K562 (cell line): ENCODE measurements at regions not wholly inside any gene's neighbourhood (a gene's known extent, or its start where the extent isn't known, plus 50 kb on each side); places are given as distances from the start of the nearest gene placed in this dataset.

Source experiments
- ATAC-seq: fragments of 200-7000 bp; cut with Tn5 transposase; 3 replicates; pipeline ENCODE4 v1.9.1; 2020; ENCODE audit warnings: moderate library complexity
- BruUV-seq: library from RNA; stranded (reverse); fragments of 400-500 nt; replicated peaks from 2 replicates; lab custom pipeline; 2021; lab: Mats Ljungman, UMichigan
- CTCF ChIA-PET: fragments of 300-600 bp; formaldehyde crosslinking; extraction: SDS; loops from one replicate; lab custom pipeline; 2021; ENCODE audit warnings: low intra/inter-chr PET ratio; lab: Yijun Ruan, JAX
- POLR2A ChIA-PET: fragments of 300-600, 350-650 bp; sonication (Branson Sonifier 250); formaldehyde crosslinking; extraction: SDS; loops from one replicate; lab custom pipeline; 2021; ENCODE audit warnings: antibody characterized with exemption, inconsistent platforms; lab: Yijun Ruan, JAX
- DNase-seq, 4 experiments: peaks; one replicate each; pipeline versions ENCODE4 v3.0.0 to v3.0.0-alpha.2; 2011 to 2018; ENCODE audit warnings: low spot score in 3 of 4, mixed read lengths in 3 of 4; ENCODE audit errors: extremely low read depth in 1 of 4
- FAIRE-seq: peaks from 2 replicates; lab custom pipeline; 2011; peaks lifted over from hg19 to GRCh38; lab: Jason Lieb, UNC
- H2AFZ ChIP-seq: 2 replicates; pipeline ENCODE4 v1.6.0; 2011; ENCODE audit warnings: low read depth, low read length, control low read depth, inconsistent platforms
- H3K27ac ChIP-seq: fragments of 200-600 bp; 3 replicates; pipeline ENCODE4 v1.8.0; 2011; ENCODE audit warnings: low read depth, mild to moderate bottlenecking, control low read depth, inconsistent platforms, low read length, moderate library complexity, mixed read lengths; ENCODE audit errors: extremely low read depth
- H3K27me3 ChIP-seq, 2 experiments: fragments of 300-600 bp in 1 of 2; 2 replicates in 1 of 2; 3 replicates in 1 of 2; pipeline versions ENCODE4 v1.6.0 to v1.8.0; 2011; ENCODE audit warnings: inconsistent platforms in 2 of 2, low read length in 2 of 2, mild to moderate bottlenecking in 1 of 2, mixed read lengths in 1 of 2, moderate library complexity in 1 of 2; ENCODE audit not compliant: control insufficient read depth in 2 of 2, insufficient read depth in 2 of 2
- H3K36me3 ChIP-seq: fragments of 300-600 bp; 3 replicates; pipeline ENCODE4 v1.8.0; 2011; ENCODE audit warnings: mild to moderate bottlenecking, low read length, inconsistent platforms; ENCODE audit not compliant: control insufficient read depth, insufficient read depth
- H3K4me1 ChIP-seq, 2 experiments: fragments of 200-600 bp in 1 of 2; replicated peaks in 1 of 2; 2 replicates in 1 of 2; 3 replicates in 1 of 2; pipeline versions ENCODE4 v1.5.1 to v1.8.0; 2011; ENCODE audit warnings: inconsistent platforms in 2 of 2, low read length in 2 of 2, mild to moderate bottlenecking in 1 of 2, mixed read lengths in 1 of 2, moderate library complexity in 1 of 2; ENCODE audit not compliant: control insufficient read depth in 2 of 2, insufficient read depth in 2 of 2
- H3K4me2 ChIP-seq: 2 replicates; pipeline ENCODE4 v1.6.1; 2011; ENCODE audit warnings: low read length, control low read depth, inconsistent platforms, mixed read lengths; ENCODE audit not compliant: insufficient read depth
- H3K4me3 ChIP-seq: fragments of 200-600 bp; sonication (generic), shearing (Covaris generic); 2 replicates; pipeline ENCODE4 v1.5.1; 2016; ENCODE audit warnings: control low read depth, inconsistent platforms
- H3K79me2 ChIP-seq: fragments of 200-600 bp; 3 replicates; pipeline ENCODE4 v1.8.0; 2011; ENCODE audit warnings: low read length, inconsistent platforms; ENCODE audit not compliant: control insufficient read depth, insufficient read depth
- H3K9ac ChIP-seq, 2 experiments: 2 replicates each; pipeline versions ENCODE4 v1.6.0 to v1.6.1; 2011; ENCODE audit warnings: low read depth in 2 of 2, low read length in 2 of 2, control low read depth in 1 of 2, inconsistent platforms in 1 of 2, mild to moderate bottlenecking in 1 of 2, mixed read lengths in 1 of 2; ENCODE audit not compliant: insufficient read depth in 1 of 2
- H3K9me1 ChIP-seq: one replicate; pipeline ENCODE4 v1.6.0; 2011; ENCODE audit warnings: inconsistent platforms, mild to moderate bottlenecking, low read length, moderate library complexity; ENCODE audit not compliant: control insufficient read depth, insufficient read depth
- H3K9me3 ChIP-seq: replicated peaks from 2 replicates; pipeline ENCODE4 v1.5.1; 2011; ENCODE audit warnings: low read depth, low read length, inconsistent platforms; ENCODE audit not compliant: control insufficient read depth, insufficient read depth
- H4K20me1 ChIP-seq: replicated peaks from 2 replicates; pipeline ENCODE4 v1.6.1; 2011; ENCODE audit warnings: low read length, inconsistent platforms, mixed read lengths; ENCODE audit not compliant: control insufficient read depth, insufficient read depth
- ELF2 ChIP-seq: fragments of 250-450 bp; sonication (Bioruptor Pico); IDR thresholded peaks from 2 replicates; pipeline ENCODE4 v1.5.0; 2021; ENCODE audit warnings: mild to moderate bottlenecking
- FOXM1 ChIP-seq, 2 experiments: fragments of 450-650 bp in 1 of 2; sonication (generic) in 1 of 2; formaldehyde crosslinking in 1 of 2; IDR thresholded peaks; 2 replicates each; pipeline versions ENCODE4 v1.6.1 to v1.9.0; 2017 to 2022; ENCODE audit warnings: low read depth in 2 of 2, mild to moderate bottlenecking in 2 of 2, missing genetic modification reagents in 1 of 2, moderate library complexity in 1 of 2
- GABPA ChIP-seq: fragments of 200-800 bp; sonication (Bioruptor generic); conservative IDR thresholded peaks from 2 replicates; pipeline ENCODE4 v1.6.1; 2016; ENCODE audit warnings: low read depth, missing genetic modification characterization, missing compliant biosample characterization
- RBM22 ChIP-seq: fragments of 200-400 bp; formaldehyde crosslinking; IDR thresholded peaks from 2 replicates; pipeline ENCODE4 v1.6.1; 2018; ENCODE audit warnings: low read length, low read depth; ENCODE audit not compliant: poor library complexity, severe bottlenecking
- SIN3A ChIP-seq, 2 experiments: fragments of 150-350 bp in 1 of 2; IDR thresholded peaks; 2 replicates each; pipeline ENCODE4 v1.6.1; 2011 to 2016; ENCODE audit warnings: borderline replicate concordance in 2 of 2, low read depth in 2 of 2, low read length in 2 of 2, mild to moderate bottlenecking in 2 of 2, moderate library complexity in 2 of 2; ENCODE audit not compliant: control insufficient read depth in 1 of 2
- SIRT6 ChIP-seq: IDR thresholded peaks from one replicate; pipeline ENCODE4 v1.6.1; 2012; ENCODE audit warnings: low read depth, mild to moderate bottlenecking, control low read depth, inconsistent platforms, low read length, moderate library complexity
- SMAD1 ChIP-seq: fragments of 150-350 bp; IDR thresholded peaks from 2 replicates; pipeline ENCODE4 v1.6.1; 2014; ENCODE audit warnings: low read length, low read depth; ENCODE audit not compliant: partially characterized antibody
- TFAP4 ChIP-seq: sonication (generic); formaldehyde crosslinking; IDR thresholded peaks from 2 replicates; pipeline ENCODE4 v1.8.0; 2022; ENCODE audit warnings: missing genetic modification reagents, mild to moderate bottlenecking, moderate library complexity, borderline replicate concordance
- ZFP30 ChIP-seq: fragments of 250-450 bp; sonication (Bioruptor Pico); IDR thresholded peaks from 2 replicates; pipeline ENCODE4 v1.8.0; 2022; ENCODE audit warnings: moderate library complexity, mild to moderate bottlenecking, inconsistent platforms, borderline replicate concordance
- ZNF140 ChIP-seq: fragments of 250-450 bp; sonication (Bioruptor Pico); IDR thresholded peaks from 2 replicates; pipeline ENCODE4 v1.8.0; 2021; ENCODE audit warnings: moderate library complexity, mild to moderate bottlenecking, inconsistent platforms
- ZNF77 ChIP-seq: fragments of 250-450 bp; sonication (Bioruptor Pico); IDR thresholded peaks from 2 replicates; pipeline ENCODE4 v1.5.0; 2020
- ZNF785 ChIP-seq: fragments of 250-450 bp; sonication (Bioruptor Pico); IDR thresholded peaks from 2 replicates; pipeline ENCODE4 v1.4.0; 2020; ENCODE audit warnings: mild to moderate bottlenecking
- WGBS: fragments of 100-300 bp; shearing (Covaris generic); methylation state at CpG from one replicate; pipeline ENCODE4 v1.1.6; 2016; ENCODE audit warnings: low coverage, mixed read lengths; ENCODE audit not compliant: insufficient coverage; ENCODE audit errors: missing lambda C conversion rate; 5-methylcytosine and 5-hydroxymethylcytosine counted together
- in situ Hi-C: fragments of 300-500 bp; cut with MboI; formaldehyde crosslinking; loops from 4 replicates; pipeline ENCODE4 v1.15.0; 2018; ENCODE audit warnings: inconsistent platforms, mixed read lengths
- intact Hi-C: fragments of 100-400 bp; cut with micrococcal nuclease; formaldehyde crosslinking; loops from 2 replicates; pipeline ENCODE4 v1.14.2; 2022
- TF ChIP-seq, protein P1 (sequence below): fragments of 450-650 bp; IDR thresholded peaks from 2 replicates; pipeline ENCODE4 v1.7.1; 2018; ENCODE audit warnings: mild to moderate bottlenecking, low read depth; ENCODE audit not compliant: partially characterized antibody
- TF ChIP-seq, protein P2 (sequence below): fragments of 450-650 bp; conservative IDR thresholded peaks from 2 replicates; pipeline ENCODE4 v1.6.1; 2016; ENCODE audit warnings: missing genetic modification characterization, low read depth, mild to moderate bottlenecking, control low read depth, missing compliant biosample characterization

GRCh38 chrX:115936008-115936407, 234.5 kb upstream of the AGTR2 start:
- Histone ChIP-seq H3K4me1 (no peaks in the 10 kb centered on the region), H3K79me2 (no peaks in the 10 kb centered on the region), H3K27me3 (no peaks in the 10 kb centered on the region), H2AFZ (no peak overlapping the region), H3K36me3 (no peaks in the 10 kb centered on the region), H3K9me1 (no peaks in the 10 kb centered on the region), H3K27ac (no peak overlapping the region), H3K4me2 (no peak overlapping the region), H3K4me3 (no peak overlapping the region), H3K9ac (no peak overlapping the region), H3K9me3 (no peaks in the 10 kb centered on the region), H4K20me1 (no peaks in the 10 kb centered on the region)
- ChIA-PET POLR2A (no interaction called here), CTCF (no interaction called here)
- BruUV-seq, result no TSS peak
- no peak for FAIRE-seq
- TF ChIP-seq SIN3A (IDR thresholded peaks at IDR 0.05; ENCODE audit: borderline replicate concordance in 2 of 2, control insufficient read depth in 1 of 2, low read depth in 2 of 2, low read length in 2 of 2) (no peak), RBM22 (no peak), ZNF77 (no peak), SMAD1 (no peak), ELF2 (CRISPR knock-in tag) (no peak), ZNF785 (no peak), SIRT6 (no peak), ZFP30 (CRISPR knock-in tag) (no peak), FOXM1 (IDR thresholded peaks at IDR 0.05; ENCODE audit: low read depth) (no peak), FOXM1 (CRISPR knock-in tag; IDR thresholded peaks at IDR 0.05; ENCODE audit: low read depth) (no peak), GABPA (no peak), TFAP4 (no peak), ZNF140 (CRISPR knock-in tag) (no peak)
- TF ChIP-seq, protein P1, sequence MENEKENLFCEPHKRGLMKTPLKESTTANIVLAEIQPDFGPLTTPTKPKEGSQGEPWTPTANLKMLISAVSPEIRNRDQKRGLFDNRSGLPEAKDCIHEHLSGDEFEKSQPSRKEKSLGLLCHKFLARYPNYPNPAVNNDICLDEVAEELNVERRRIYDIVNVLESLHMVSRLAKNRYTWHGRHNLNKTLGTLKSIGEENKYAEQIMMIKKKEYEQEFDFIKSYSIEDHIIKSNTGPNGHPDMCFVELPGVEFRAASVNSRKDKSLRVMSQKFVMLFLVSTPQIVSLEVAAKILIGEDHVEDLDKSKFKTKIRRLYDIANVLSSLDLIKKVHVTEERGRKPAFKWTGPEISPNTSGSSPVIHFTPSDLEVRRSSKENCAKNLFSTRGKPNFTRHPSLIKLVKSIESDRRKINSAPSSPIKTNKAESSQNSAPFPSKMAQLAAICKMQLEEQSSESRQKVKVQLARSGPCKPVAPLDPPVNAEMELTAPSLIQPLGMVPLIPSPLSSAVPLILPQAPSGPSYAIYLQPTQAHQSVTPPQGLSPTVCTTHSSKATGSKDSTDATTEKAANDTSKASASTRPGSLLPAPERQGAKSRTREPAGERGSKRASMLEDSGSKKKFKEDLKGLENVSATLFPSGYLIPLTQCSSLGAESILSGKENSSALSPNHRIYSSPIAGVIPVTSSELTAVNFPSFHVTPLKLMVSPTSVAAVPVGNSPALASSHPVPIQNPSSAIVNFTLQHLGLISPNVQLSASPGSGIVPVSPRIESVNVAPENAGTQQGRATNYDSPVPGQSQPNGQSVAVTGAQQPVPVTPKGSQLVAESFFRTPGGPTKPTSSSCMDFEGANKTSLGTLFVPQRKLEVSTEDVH, result no peak
- TF ChIP-seq, protein P2, sequence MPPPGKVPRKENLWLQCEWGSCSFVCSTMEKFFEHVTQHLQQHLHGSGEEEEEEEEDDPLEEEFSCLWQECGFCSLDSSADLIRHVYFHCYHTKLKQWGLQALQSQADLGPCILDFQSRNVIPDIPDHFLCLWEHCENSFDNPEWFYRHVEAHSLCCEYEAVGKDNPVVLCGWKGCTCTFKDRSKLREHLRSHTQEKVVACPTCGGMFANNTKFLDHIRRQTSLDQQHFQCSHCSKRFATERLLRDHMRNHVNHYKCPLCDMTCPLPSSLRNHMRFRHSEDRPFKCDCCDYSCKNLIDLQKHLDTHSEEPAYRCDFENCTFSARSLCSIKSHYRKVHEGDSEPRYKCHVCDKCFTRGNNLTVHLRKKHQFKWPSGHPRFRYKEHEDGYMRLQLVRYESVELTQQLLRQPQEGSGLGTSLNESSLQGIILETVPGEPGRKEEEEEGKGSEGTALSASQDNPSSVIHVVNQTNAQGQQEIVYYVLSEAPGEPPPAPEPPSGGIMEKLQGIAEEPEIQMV, result no peak
- intact Hi-C loops, result no loop called here
- WGBS, result 0% methylated on average over 5 of the region's 5 CpGs
- ATAC-seq, result no peak
- DNase-seq, result no peak
- in situ Hi-C loops, result loop anchor here (10.0 kb wide), 1 partner anchor 201 kb away; no protein-coding TSS in a partner anchor
